K562 (cell line): ENCODE measurements at regions not wholly inside any gene's neighbourhood (a gene's known extent, or its start where the extent isn't known, plus 50 kb on each side); places are given as distances from the start of the nearest gene placed in this dataset.

Experiments used
- ATAC-seq: fragments of 200-7000 bp; cut with Tn5 transposase; 3 replicates; pipeline ENCODE4 v1.9.1; 2020; ENCODE audit warnings: moderate library complexity
- BruUV-seq: library from RNA; stranded (reverse); fragments of 400-500 nt; replicated peaks from 2 replicates; lab custom pipeline; 2021; lab: Mats Ljungman, UMichigan
- CTCF ChIA-PET: fragments of 300-600 bp; formaldehyde crosslinking; extraction: SDS; loops from one replicate; lab custom pipeline; 2021; ENCODE audit warnings: low intra/inter-chr PET ratio; lab: Yijun Ruan, JAX
- POLR2A ChIA-PET: fragments of 300-600, 350-650 bp; sonication (Branson Sonifier 250); formaldehyde crosslinking; extraction: SDS; loops from one replicate; lab custom pipeline; 2021; ENCODE audit warnings: antibody characterized with exemption, inconsistent platforms; lab: Yijun Ruan, JAX
- DNase-seq, 4 experiments: peaks; one replicate each; pipeline versions ENCODE4 v3.0.0 to v3.0.0-alpha.2; 2011 to 2018; ENCODE audit warnings: low spot score in 3 of 4, mixed read lengths in 3 of 4; ENCODE audit errors: extremely low read depth in 1 of 4
- FAIRE-seq: peaks from 2 replicates; lab custom pipeline; 2011; peaks lifted over from hg19 to GRCh38; lab: Jason Lieb, UNC
- H2AFZ ChIP-seq: 2 replicates; pipeline ENCODE4 v1.6.0; 2011; ENCODE audit warnings: low read depth, low read length, control low read depth, inconsistent platforms
- H3K27ac ChIP-seq: fragments of 200-600 bp; 3 replicates; pipeline ENCODE4 v1.8.0; 2011; ENCODE audit warnings: low read depth, mild to moderate bottlenecking, control low read depth, inconsistent platforms, low read length, moderate library complexity, mixed read lengths; ENCODE audit errors: extremely low read depth
- H3K27me3 ChIP-seq, 2 experiments: fragments of 300-600 bp in 1 of 2; 2 replicates in 1 of 2; 3 replicates in 1 of 2; pipeline versions ENCODE4 v1.6.0 to v1.8.0; 2011; ENCODE audit warnings: inconsistent platforms in 2 of 2, low read length in 2 of 2, mild to moderate bottlenecking in 1 of 2, mixed read lengths in 1 of 2, moderate library complexity in 1 of 2; ENCODE audit not compliant: control insufficient read depth in 2 of 2, insufficient read depth in 2 of 2
- H3K36me3 ChIP-seq: fragments of 300-600 bp; 3 replicates; pipeline ENCODE4 v1.8.0; 2011; ENCODE audit warnings: mild to moderate bottlenecking, low read length, inconsistent platforms; ENCODE audit not compliant: control insufficient read depth, insufficient read depth
- H3K4me1 ChIP-seq, 2 experiments: fragments of 200-600 bp in 1 of 2; replicated peaks in 1 of 2; 2 replicates in 1 of 2; 3 replicates in 1 of 2; pipeline versions ENCODE4 v1.5.1 to v1.8.0; 2011; ENCODE audit warnings: inconsistent platforms in 2 of 2, low read length in 2 of 2, mild to moderate bottlenecking in 1 of 2, mixed read lengths in 1 of 2, moderate library complexity in 1 of 2; ENCODE audit not compliant: control insufficient read depth in 2 of 2, insufficient read depth in 2 of 2
- H3K4me2 ChIP-seq: 2 replicates; pipeline ENCODE4 v1.6.1; 2011; ENCODE audit warnings: low read length, control low read depth, inconsistent platforms, mixed read lengths; ENCODE audit not compliant: insufficient read depth
- H3K4me3 ChIP-seq: fragments of 200-600 bp; sonication (generic), shearing (Covaris generic); 2 replicates; pipeline ENCODE4 v1.5.1; 2016; ENCODE audit warnings: control low read depth, inconsistent platforms
- H3K79me2 ChIP-seq: fragments of 200-600 bp; 3 replicates; pipeline ENCODE4 v1.8.0; 2011; ENCODE audit warnings: low read length, inconsistent platforms; ENCODE audit not compliant: control insufficient read depth, insufficient read depth
- H3K9ac ChIP-seq, 2 experiments: 2 replicates each; pipeline versions ENCODE4 v1.6.0 to v1.6.1; 2011; ENCODE audit warnings: low read depth in 2 of 2, low read length in 2 of 2, control low read depth in 1 of 2, inconsistent platforms in 1 of 2, mild to moderate bottlenecking in 1 of 2, mixed read lengths in 1 of 2; ENCODE audit not compliant: insufficient read depth in 1 of 2
- H3K9me1 ChIP-seq: one replicate; pipeline ENCODE4 v1.6.0; 2011; ENCODE audit warnings: inconsistent platforms, mild to moderate bottlenecking, low read length, moderate library complexity; ENCODE audit not compliant: control insufficient read depth, insufficient read depth
- H3K9me3 ChIP-seq: replicated peaks from 2 replicates; pipeline ENCODE4 v1.5.1; 2011; ENCODE audit warnings: low read depth, low read length, inconsistent platforms; ENCODE audit not compliant: control insufficient read depth, insufficient read depth
- H4K20me1 ChIP-seq: replicated peaks from 2 replicates; pipeline ENCODE4 v1.6.1; 2011; ENCODE audit warnings: low read length, inconsistent platforms, mixed read lengths; ENCODE audit not compliant: control insufficient read depth, insufficient read depth
- ATF3 ChIP-seq, 2 experiments: fragments of 450-650 bp in 1 of 2; sonication (generic) in 1 of 2; formaldehyde crosslinking in 1 of 2; IDR thresholded peaks in 1 of 2; conservative IDR thresholded peaks in 1 of 2; 2 replicates each; pipeline versions ENCODE4 v1.6.1 to v1.8.1; 2016 to 2023; ENCODE audit warnings: mild to moderate bottlenecking in 2 of 2, moderate library complexity in 2 of 2, inconsistent platforms in 1 of 2, missing genetic modification reagents in 1 of 2
- CEBPG ChIP-seq, 3 experiments: fragments of 200-800 bp in 1 of 3; sonication (Bioruptor generic) in 1 of 3; sonication (generic) in 1 of 3; formaldehyde crosslinking in 1 of 3; IDR thresholded peaks in 2 of 3; conservative IDR thresholded peaks in 1 of 3; 2 replicates each; pipeline versions ENCODE4 v1.6.1 to v1.8.0; 2016 to 2022; ENCODE audit warnings: missing compliant biosample characterization in 2 of 3, missing genetic modification characterization in 2 of 3, mild to moderate bottlenecking in 1 of 3, missing genetic modification reagents in 1 of 3
- NR2C2 ChIP-seq, 2 experiments: fragments of 200-800 bp in 1 of 2; sonication (Bioruptor generic) in 1 of 2; sonication (generic) in 1 of 2; formaldehyde crosslinking in 1 of 2; IDR thresholded peaks; 2 replicates each; pipeline versions ENCODE4 v1.6.1 to v1.8.0; 2016 to 2022; ENCODE audit warnings: mild to moderate bottlenecking in 1 of 2, missing compliant biosample characterization in 1 of 2, missing genetic modification characterization in 1 of 2, missing genetic modification reagents in 1 of 2
- SPI1 ChIP-seq: IDR thresholded peaks from 2 replicates; pipeline ENCODE4 v1.6.1; 2011; ENCODE audit warnings: low read depth, low read length, control low read depth, borderline replicate concordance
- TAL1 ChIP-seq: fragments of 450-650 bp; IDR thresholded peaks from 2 replicates; pipeline ENCODE4 v1.6.1; 2016; ENCODE audit warnings: mild to moderate bottlenecking
- XRCC5 ChIP-seq: fragments of 200-400 bp; formaldehyde crosslinking; IDR thresholded peaks from 2 replicates; pipeline ENCODE4 v1.6.1; 2017; ENCODE audit warnings: low read depth, mild to moderate bottlenecking, low read length
- ZFP36 ChIP-seq: fragments of 150-350 bp; IDR thresholded peaks from 2 replicates; pipeline ENCODE4 v1.6.1; 2018; ENCODE audit warnings: low read length, low read depth; ENCODE audit not compliant: partially characterized antibody
- ZKSCAN3 ChIP-seq: fragments of 250-450 bp; sonication (Bioruptor Pico); IDR thresholded peaks from 2 replicates; pipeline ENCODE4 v1.4.0; 2020
- ZNF239 ChIP-seq: fragments of 250-450 bp; sonication (Bioruptor Pico); IDR thresholded peaks from 2 replicates; pipeline ENCODE4 v1.4.0; 2020; ENCODE audit warnings: mild to moderate bottlenecking
- WGBS: fragments of 100-300 bp; shearing (Covaris generic); methylation state at CpG from one replicate; pipeline ENCODE4 v1.1.6; 2016; ENCODE audit warnings: low coverage, mixed read lengths; ENCODE audit not compliant: insufficient coverage; ENCODE audit errors: missing lambda C conversion rate; 5-methylcytosine and 5-hydroxymethylcytosine counted together
- in situ Hi-C: fragments of 300-500 bp; cut with MboI; formaldehyde crosslinking; loops from 4 replicates; pipeline ENCODE4 v1.15.0; 2018; ENCODE audit warnings: inconsistent platforms, mixed read lengths
- intact Hi-C: fragments of 100-400 bp; cut with micrococcal nuclease; formaldehyde crosslinking; loops from 2 replicates; pipeline ENCODE4 v1.14.2; 2022

- Histone ChIP-seq H4K20me1 (no peaks in the 10 kb centered on the region; the same call in 1 of the 2 replicates), H3K9me3 (no peaks in the 10 kb centered on the region), H3K27me3 (peaks cover 29 to 56% of the 10 kb centered on the region in 2 experiments; a peak in 3 of 5 replicates), H3K27ac (no peak overlapping the region), H3K79me2 (no peaks in the 10 kb centered on the region), H3K4me2 (no peak overlapping the region), H3K36me3 (no peaks in the 10 kb centered on the region), H3K9me1 (no peaks in the 10 kb centered on the region), H3K4me3 (no peak overlapping the region), H2AFZ (no peak overlapping the region), H3K4me1 (no peaks in the 10 kb centered on the region; a peak in 1 of 5 replicates), H3K9ac (no peak overlapping the region)
- TF ChIP-seq SPI1 (peak; percentile 49; the same call in 1 of the 2 replicates), CEBPG (CRISPR knock-in tag; IDR thresholded peaks at IDR 0.05) (no peak), CEBPG (tag; conservative IDR thresholded peaks at IDR 0.05 in 1 of 2, IDR thresholded peaks at IDR 0.05 in 1 of 2) (peak in 1 of 2 experiments; percentile 77; a peak in 2 of 4 replicates), ZFP36 (no peak), NR2C2 (CRISPR knock-in tag; IDR thresholded peaks at IDR 0.05) (no peak), NR2C2 (tag; IDR thresholded peaks at IDR 0.05) (peak; percentile 58; the same call in 1 of the 2 replicates), ZKSCAN3 (CRISPR knock-in tag) (no peak), XRCC5 (no peak), ATF3 (IDR thresholded peaks at IDR 0.05) (peak; percentile 63), ATF3 (CRISPR knock-in tag; conservative IDR thresholded peaks at IDR 0.05) (no peak), TAL1 (no peak), ZNF239 (no peak)
- in situ Hi-C loops, result no loop called here
- WGBS, result 2% methylated on average over 9 of the region's 9 CpGs
- ATAC-seq (peak; percentile 56; the same call in 2 of the 3 replicates), FAIRE-seq (no peak), DNase-seq (peak in 2 of 4 experiments; percentile 16 to 19)
- BruUV-seq, result no TSS peak
- intact Hi-C loops, result loop anchor here (10.0 kb wide), 1 partner anchor 148 kb away; no protein-coding TSS in a partner anchor
- ChIA-PET CTCF (no interaction called here), POLR2A (interaction anchor here (0.6 kb wide), 1 partner anchor 301 kb away, joined by 3 read pairs; no protein-coding TSS in a partner anchor)
Measured at GRCh38 chr2:10977003-10977402, 65.3 kb downstream of the KCNF1 start.
